ENCODE measurements at regions not wholly inside any gene's neighbourhood (a gene's known extent, or its start where the extent isn't known, plus 50 kb on each side); places are given as distances from the start of the nearest gene placed in this dataset.
"Not testable (repeated sequence)": the region's sequence is repeated elsewhere in the genome, so short reads cannot be mapped to it uniquely, and the experiment has no call there.

DNA sequence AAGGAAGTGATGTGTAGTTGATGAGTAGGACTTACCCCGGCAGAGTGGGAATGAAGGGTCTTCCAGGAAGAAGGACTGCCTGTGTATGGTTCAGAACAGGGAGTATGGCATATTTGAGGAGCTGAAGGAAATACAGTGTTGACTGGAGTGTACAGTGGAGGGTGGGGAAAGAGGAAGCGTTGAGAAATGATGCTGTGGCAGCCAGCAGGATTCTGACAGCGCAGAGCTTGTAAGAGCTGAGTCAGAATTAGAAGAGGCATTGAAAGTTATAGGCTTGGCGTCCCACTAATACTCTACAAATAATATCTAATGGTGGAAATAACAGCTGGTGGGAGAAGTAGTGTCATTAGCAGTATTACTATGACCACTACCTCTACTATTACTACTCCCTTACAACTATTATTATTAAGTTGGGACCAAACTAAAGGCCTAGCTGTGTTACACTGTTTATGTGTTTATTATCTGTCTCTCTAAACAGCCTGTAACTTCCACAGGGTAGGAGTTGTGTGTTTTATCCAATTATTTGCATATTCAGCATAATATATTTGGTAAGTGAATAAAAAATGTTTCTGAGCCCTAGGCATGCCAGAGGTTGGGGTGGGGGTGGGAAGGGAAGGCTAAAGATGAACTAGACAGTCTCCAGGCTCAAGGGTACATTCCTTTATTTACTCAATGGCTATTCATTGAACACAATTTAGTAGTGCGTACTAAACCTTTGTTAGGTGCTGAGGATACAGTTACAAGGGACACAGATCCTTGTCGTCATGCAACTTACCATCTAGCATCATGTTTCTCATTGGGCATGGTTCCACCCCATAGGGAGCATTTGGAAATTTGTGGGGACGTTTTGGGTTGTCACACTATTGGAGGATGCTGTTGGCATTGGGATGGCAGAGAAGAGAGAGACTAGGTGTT is 428.8 kb upstream of the ONECUT1 start:
- DNase-seq (ENCODE audit: low read depth in 4 of 4, low spot score in 2 of 4): no peak

DNA sequence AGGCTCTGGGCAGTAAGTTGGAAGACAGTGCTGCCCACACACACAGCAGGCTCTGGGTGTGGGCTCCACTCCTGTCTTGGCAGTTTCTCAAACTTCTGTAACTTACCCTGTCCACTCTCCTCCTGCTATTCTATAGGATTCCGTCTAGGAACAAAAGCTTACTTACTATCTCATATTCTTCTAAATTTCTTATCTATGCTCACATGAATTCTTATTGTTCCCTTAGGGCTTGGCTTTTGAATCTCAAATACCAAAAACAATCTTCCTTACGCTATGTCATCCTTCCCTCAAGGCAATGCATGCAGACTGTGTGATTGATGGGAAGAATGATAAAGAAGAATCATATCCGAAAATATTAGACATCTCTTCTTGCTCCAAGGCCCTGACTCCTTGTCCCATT is 425.9 kb upstream of the ONECUT1 start:
- no peak for DNase-seq (ENCODE audit: low read depth in 4 of 4, low spot score in 2 of 4)

DNA sequence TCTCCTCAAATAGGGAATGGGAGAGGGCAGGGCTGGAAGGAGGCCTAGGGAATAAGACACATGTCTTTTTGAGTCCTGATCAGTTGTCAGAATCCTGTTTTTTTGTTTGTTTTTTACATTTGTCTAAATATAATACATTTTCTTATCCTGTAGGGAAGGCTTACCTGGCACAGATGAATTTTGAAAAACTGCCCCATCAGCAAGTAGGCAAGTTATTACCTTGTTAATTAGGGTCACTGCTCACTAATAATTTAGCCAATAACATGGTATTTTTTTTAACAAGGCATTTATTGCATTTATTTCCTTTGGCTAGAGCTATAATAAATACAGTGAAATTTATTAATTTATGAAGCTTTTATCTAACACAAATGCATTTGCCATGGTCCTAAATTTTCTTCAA is 423.2 kb upstream of the ONECUT1 start:
- DNase-seq (ENCODE audit: low read depth in 4 of 4, low spot score in 2 of 4): no peak

DNA sequence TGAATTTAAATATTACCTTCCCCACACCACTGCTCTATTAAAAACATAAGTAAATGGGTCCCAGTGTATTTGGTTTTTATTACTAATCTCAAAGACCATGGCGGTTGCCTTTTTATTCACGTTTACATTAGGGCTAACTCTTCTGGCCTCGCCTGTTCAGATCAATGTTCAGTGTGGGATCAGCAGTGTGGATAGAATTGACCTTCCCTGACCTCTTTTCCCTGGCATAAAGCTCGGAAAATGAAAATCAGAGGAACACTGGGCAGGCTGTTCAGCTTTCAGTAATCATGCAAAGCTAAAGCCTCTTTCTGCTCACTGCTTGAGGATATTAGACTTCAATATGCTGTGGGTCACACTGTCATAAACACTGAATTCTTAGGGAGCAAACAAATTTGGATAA is 422.6 kb upstream of the ONECUT1 start:
- no peak for DNase-seq (ENCODE audit: low read depth in 4 of 4, low spot score in 2 of 4)

DNA sequence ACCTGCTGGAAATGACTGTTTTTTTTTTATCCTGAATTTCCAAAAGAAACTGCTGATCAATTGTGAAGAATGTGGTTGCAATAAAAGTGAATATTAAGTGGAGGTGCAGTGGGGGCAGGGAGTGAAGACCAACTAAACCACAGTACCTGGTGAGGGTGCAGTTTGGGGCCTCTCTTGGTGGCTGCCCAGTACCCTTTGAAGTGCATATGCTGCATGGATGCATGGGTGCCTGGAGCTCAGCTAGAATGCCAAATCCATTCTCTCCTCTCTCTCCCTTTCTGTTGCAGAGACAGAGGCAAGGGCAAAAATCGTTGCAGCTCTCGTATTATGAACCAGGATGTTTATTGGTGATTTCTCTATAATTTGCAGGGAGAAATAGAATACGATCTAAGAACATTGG is 420.5 kb upstream of the ONECUT1 start:
- no peak for DNase-seq (ENCODE audit: low read depth in 4 of 4, low spot score in 2 of 4)

DNA sequence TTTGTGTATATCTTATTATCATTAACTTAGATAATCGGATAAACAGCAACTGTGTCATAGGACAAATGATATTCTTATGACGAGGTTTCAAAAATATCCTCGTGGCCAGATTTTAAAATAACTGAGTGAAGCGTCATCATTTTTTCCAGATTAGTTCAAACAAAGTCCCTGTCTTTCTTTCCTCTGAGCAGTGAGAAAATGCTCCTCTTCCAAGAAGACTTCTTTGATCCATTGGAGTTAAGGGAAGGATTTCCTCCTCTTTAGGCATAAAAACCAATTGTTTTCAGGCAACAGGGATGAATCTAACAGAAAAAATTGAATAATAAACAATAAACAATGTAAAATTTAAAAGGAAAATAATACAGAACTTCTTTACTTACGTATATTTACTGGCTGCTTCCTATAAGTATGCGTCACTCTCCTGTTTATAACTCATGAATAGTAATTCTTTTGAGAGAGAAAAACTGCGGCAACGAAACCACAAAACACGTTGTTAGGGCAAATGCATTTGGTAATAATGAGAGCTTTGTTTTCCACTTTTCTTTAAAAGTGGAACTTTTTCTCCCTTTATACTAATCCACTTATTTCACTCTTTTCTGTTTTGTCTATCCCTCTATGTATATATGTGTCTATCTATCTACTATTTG is 419.4 kb upstream of the ONECUT1 start:
- no peak for DNase-seq (ENCODE audit: low read depth in 4 of 4, low spot score in 2 of 4)

DNA sequence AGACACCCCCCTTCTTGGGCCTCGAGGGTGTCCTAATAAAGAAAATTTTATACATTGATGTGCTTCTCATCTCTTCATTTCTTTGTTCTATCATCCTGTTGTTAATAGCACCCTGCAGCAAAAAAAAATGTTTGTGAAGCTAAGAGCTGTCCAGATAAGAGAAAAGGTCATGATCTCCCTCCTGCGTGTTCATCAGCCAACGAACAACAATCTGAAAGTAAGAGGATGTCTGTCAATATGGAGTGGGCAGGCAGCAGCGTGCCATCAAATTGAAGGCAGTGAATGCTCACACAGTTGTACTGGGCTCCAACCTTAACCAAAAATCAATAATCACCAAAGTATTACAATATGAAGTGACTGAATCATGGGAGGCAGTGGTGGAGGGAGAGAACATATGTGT is 418.6 kb upstream of the ONECUT1 start:
- DNase-seq (ENCODE audit: low read depth in 4 of 4, low spot score in 2 of 4): no peak

DNA sequence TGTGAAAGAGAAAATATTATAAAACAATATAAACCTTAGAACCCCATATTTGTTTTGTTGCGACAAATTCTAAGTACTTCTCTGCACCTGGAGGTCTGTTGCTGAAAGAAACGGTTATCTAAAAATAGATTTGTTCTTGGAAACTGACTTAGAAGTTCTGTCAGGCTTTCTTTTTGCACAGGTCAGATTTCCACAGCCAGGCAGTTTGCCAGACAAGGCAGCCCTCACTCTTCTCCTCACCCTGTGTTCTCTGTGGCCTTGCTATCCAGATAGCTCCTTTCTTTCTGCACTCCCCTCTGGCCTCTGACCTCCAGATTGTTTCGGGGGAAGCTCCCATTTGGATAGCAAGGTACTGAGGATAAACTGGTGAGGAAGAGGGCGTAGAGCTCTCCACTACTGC is 413.3 kb upstream of the ONECUT1 start:
- no peak for DNase-seq (ENCODE audit: low read depth in 4 of 4, low spot score in 2 of 4)

DNA sequence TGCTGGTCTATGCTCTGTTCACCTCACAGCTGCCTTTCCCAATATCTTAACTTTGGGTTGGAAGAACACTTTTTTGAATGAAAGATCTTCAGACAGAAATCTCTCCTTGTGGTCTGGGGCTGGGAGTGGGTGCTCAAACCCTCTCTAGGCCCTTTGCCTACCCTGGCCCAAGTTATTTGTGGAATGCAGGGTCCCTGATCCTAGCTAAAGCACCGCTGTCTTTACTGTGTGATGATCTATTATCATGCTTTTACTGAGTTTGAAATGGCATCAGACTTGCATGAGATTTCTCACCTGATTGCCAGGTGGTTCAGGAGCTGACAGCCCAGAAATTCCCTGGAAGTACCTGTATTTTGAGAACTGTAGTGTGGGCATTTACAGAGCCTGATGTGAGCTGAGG is 412.7 kb upstream of the ONECUT1 start:
- DNase-seq (ENCODE audit: low read depth in 4 of 4, low spot score in 2 of 4): no peak

DNA sequence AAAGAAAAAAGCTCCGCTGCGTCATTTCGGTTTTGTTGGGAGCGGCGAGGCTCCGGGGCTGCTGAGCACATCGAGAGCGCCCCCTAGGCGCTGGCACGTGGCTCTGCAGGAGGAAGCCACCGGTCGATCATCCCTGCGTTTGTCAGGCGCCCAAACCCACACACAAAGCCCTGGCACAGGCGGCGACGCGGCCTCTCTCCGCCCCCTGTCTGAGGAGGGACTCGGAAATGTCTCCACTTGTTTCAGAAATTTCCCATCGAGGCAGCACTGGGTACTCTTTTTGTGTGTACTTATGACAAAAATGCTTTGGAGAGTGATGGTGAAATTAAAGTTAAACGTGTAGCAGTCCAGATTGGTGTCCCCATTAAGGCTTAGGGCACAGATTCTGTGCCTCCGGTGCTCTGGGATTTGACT is 407.3 kb upstream of the ONECUT1 start:
- DNase-seq (ENCODE audit: low read depth in 4 of 4, low spot score in 2 of 4): peak in 3 of 4 donors; percentile 13 to 35 (median 25)

DNA sequence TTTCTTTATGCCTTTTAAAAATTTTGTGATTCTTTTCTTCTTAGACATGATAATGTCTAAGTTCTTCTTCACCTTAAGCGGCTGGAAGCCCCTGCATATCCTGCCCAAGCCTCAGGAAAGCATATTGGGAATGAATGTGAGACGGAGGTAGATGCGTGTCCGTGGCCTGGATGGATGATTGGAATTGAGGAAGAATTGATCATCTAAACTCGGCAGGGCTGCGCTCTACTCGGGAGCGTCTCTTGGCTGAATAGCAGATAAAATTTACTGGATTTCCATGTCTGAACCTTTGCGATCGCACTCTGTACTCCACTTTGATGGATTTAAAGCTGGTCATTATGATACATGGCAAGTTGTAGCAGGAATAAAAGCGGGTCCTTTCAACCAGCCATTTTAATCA is 406.7 kb upstream of the ONECUT1 start:
- no peak for DNase-seq (ENCODE audit: low read depth in 4 of 4, low spot score in 2 of 4)

DNA sequence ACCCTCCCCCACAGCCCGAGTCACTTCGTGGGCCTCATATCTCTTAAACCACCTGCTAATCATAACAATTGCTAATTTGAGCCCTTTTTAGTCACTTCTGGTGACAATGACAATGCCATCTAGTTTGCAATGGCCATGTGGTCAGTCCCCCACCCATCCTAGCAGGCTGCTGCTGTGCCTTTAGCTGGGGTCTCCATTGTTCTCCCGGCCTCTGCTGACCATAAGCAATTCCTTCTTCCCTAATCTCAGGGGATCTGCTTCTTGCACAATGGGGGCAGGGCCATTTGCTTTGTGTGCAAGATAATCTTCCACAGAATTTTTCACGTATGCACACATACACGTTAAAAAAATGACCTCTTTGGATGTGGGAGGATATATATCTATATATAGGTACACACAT is 406.1 kb upstream of the ONECUT1 start:
- DNase-seq (ENCODE audit: low read depth in 4 of 4, low spot score in 2 of 4): no peak

DNA sequence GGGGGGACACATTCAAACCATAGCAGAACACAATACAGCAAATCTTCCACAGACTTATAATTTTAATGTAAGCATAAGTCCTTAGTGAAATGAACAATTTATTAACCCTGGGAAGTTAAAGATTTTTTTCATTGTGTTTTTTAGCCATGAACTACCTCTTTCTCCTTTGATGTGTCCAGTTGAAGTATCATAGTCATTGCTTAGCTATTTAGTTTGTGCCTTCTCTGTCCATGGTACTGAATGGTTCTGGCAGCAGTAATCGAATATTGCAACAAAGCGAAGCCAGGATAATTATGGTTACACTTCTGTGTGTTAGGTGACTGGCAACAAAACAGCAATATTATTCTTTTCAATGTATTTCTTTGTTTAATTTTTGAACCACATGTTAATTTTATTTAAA is 403.0 kb upstream of the ONECUT1 start:
- peak in 3 of 4 donors; percentile 16 to 39 (median 22) for DNase-seq (ENCODE audit: low read depth in 4 of 4, low spot score in 2 of 4)

DNA sequence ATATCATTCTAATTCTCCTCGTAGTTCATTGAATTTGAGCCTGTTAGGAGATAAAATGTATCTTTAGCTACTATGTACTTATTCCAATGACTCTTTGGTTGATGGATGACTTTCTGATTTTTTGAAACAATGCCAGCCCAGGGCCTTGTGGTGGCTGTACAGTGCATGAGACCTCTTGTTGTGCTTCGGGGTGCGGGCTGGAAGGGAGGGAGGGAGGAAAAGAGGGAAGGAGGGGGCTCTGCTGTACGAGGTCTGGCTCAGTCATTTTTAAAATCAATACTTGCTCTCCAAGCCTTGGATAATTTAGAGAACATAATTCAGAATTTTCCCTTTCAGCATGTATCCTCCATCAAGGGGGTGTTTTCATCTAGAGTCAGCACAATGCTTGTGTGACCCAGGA is 399.7 kb upstream of the ONECUT1 start:
- no peak for DNase-seq (ENCODE audit: low read depth in 4 of 4, low spot score in 2 of 4)

DNA sequence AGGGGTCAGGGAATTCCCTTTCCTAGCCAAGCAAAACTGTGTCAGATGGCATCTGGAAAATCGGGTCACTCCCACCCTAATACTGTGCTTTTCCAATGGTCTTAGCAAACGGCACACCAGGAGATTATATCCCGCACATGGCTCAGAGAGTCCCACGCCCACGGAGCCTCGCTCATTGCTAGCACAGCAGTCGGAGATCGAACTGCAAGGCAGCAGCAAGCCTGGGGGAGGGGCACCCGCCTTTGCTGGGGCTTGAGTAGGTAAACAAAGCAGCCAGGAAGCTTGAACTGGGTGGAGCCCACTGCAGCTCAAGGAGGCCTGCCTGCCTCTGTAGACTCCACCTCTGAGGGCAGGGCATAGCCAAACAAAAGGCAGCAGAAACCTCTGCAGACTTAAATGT is 393.3 kb upstream of the ONECUT1 start:
- not testable (repeated sequence) for DNase-seq (ENCODE audit: low read depth in 4 of 4, low spot score in 2 of 4)

DNA sequence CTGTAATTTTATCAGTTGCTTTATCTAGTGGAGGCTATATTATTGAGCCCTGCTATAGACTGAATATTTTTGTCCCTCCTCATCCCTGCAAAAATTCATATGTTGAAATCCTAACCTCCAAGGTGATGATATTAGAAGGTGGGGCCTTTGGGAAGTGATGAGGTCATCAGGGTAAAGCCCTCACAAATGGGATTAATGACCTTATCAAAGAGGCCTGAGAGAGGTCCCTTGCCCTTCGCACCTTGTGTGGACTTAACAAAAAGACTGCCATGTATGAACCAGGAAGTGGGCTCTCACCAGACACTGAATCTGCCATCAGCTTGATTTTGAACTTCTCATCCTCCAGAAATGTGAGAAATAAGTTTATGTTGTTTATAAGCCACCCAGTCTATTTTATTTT is 381.4 kb upstream of the ONECUT1 start:
- no peak for DNase-seq (ENCODE audit: low read depth in 4 of 4, low spot score in 2 of 4)

DNA sequence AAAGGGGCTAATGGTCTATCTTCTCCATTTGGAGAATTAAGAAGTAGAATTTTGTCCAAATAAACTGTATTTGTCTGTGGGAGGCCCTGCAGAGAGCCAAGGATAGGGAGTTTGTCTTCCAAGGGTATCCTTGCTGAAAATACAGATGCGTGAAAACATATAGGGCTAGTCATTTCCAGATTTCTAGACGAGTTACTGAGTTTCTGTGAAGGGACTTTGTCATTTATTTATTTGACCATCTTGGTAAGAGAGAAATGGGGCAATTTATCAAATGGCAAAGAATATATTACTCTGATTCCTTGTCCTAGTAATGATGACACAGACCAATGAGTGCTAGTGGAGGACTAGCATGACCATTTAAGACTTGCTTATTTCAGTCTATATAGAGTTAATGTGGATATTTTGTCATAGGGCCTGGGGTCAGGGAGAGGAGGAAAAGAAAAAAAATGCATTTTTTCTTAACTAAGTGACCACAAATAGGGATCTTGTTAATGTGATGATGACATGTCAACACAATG is 376.6 kb upstream of the ONECUT1 start:
- no peak for DNase-seq (ENCODE audit: low read depth in 4 of 4, low spot score in 2 of 4)

DNA sequence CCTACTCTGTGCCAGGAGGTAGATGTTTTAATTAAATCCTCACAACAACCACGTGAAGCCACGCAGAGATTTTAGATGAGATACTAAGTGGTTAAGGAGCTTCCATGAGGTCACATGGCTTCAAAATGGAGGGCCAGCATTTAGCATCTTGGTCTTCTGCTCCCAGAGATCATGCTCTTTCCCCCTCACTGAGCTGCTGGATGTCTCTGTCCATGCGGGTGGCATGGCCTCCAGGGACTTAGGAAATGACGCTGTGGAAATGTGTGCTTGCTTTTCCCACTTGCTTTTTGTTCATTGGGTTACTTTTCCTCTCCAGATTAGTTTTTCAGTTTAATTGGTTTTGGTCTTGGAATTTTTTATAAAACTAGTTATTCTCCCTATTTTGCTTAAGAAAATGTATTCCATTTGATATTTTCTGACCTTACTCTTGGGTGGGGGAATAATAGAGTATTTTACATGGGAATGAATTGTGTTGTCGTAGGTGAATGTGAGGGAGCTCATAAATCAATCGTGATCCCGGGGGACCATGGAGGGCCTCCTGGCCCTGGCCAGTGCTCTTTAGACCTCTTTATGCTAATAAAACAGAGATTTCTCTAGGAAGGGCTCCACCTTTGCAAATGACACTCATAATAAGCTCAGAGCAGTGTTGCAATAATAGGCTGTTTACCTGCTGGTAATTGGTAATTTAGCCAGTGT is 376.0 kb upstream of the ONECUT1 start:
- DNase-seq (ENCODE audit: low read depth in 4 of 4, low spot score in 2 of 4): no peak

DNA sequence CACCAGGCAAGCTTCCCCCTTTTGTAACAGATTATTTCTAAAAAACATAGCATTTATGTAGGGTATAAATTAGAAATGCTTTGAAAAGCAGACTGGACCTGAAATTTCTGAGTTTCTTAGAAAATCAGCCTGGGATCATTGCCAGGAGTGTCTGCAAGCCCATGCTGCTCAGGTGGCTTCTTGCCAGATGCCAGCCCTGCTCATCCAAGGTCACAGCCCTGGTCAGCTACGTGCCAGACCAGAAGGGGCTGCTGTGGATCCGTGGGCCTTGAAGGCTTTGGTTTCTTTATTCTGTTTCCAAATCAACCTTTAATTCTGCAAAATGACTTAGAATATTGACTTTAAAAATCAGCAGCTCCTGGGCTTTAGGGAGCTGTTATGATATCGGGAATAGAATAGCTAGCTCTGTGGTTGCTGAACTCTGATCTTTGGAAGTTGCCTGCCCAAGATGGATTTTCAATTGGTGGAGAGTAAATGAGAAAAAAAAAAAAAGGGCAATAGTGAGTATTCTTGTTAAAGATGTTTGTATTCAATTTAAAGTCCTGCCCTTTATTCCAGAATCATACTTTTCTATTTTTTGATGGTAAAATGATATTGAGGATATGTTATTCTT is 370.1 kb upstream of the ONECUT1 start:
- DNase-seq (ENCODE audit: low read depth in 4 of 4, low spot score in 2 of 4): no peak

DNA sequence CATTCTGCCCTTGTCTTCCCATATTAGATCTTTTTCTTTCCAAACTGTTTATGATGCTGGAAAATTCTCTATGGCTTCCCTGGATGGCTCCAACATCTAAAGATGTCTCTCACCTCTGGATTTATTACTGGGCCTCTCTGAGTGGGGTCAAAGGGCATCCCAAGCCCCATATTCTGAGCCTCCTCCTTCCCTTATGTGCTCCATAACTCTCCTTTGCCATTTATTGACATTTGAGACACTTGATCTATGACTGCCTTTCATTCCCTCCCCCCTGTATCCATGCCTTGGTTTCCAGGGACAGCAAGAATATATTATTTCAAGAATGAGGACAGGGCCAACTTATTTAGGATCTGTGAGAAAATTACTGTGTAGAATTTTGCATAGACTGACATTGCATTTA is 369.3 kb upstream of the ONECUT1 start:
- DNase-seq (ENCODE audit: low read depth in 4 of 4, low spot score in 2 of 4): no peak

DNA sequence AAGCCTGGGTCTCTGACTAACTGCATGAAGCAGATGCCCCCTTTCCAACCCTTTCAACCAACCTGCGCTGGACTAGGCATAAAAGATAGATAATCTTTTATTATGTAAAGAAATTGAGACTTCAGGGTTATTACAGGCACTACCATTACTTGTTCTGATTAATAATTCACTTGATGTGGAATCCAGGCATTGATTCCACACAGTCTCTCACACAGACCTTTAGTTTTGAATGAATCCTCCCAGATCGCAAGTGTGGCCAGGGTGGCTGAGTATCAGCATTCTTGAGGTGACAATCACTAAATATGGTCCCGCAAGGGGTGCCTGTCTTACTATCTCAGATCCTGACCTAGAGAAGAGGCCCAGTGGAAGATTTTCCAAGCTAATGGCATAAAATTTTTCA is 368.9 kb upstream of the ONECUT1 start:
- no peak for DNase-seq (ENCODE audit: low read depth in 4 of 4, low spot score in 2 of 4)
